ENCODE measurements at regions not wholly inside any gene's neighbourhood (a gene's known extent, or its start where the extent isn't known, plus 50 kb on each side); places are given as distances from the start of the nearest gene placed in this dataset.

GRCh38 chr3:78066287-78066686, 1026.4 kb downstream of the ROBO2 start:
- Histone ChIP-seq H3K27ac (no peak overlapping the region), H3K4me3 (no peak overlapping the region), H3K9me3 (no peaks in the 10 kb centered on the region), H3K36me3 (no peaks in the 10 kb centered on the region), H3K4me1 (no peaks in the 10 kb centered on the region), H3K27me3 (no peaks in the 10 kb centered on the region)
- WGBS, 2 donors (ENCODE audit: low coverage in 1 of 2), result 89 to 90% methylated on average over 4 to 5 of the region's 5 CpGs
- in situ Hi-C loops (cut with MboI; ENCODE audit: low pct_ligation_motif_present in 1 of 4, low pct_unique_long_range_greater_than_20kb in 1 of 4, low sequenced_read_pairs in 3 of 4) (no loop called here), intact Hi-C loops (cut with DNase I; ENCODE audit: low total_unique reads) (no loop called here)
- DNase-seq, result no peak
- TF ChIP-seq CTCF (IDR thresholded peaks at IDR 0.05) (no peak), POLR2A (IDR thresholded peaks at IDR 0.05) (no peak), POLR2AphosphoS5 (IDR thresholded peaks at IDR 0.05) (no peak), EP300 (IDR thresholded peaks at IDR 0.05; ENCODE audit: low read depth) (no peak)

GRCh38 chr3:78070188-78070587, 1030.3 kb downstream of the ROBO2 start:
- DNase-seq, result no peak
- no peaks in the 10 kb centered on the region for H3K9me3 ChIP-seq
- H3K4me3 ChIP-seq, result no peak overlapping the region
- in situ Hi-C loops (cut with MboI; ENCODE audit: low pct_ligation_motif_present in 1 of 4, low pct_unique_long_range_greater_than_20kb in 1 of 4, low sequenced_read_pairs in 3 of 4), result no loop called here
- 82 to 84% methylated on average over 2 of the region's 2 CpGs for WGBS, 2 donors (ENCODE audit: low coverage in 1 of 2)
- no peak overlapping the region for H3K27ac ChIP-seq
- no peaks in the 10 kb centered on the region for H3K27me3 ChIP-seq
- H3K36me3 ChIP-seq, result no peaks in the 10 kb centered on the region
- no peaks in the 10 kb centered on the region for H3K4me1 ChIP-seq
- TF ChIP-seq POLR2A (IDR thresholded peaks at IDR 0.05) (no peak), EP300 (IDR thresholded peaks at IDR 0.05; ENCODE audit: low read depth) (no peak), POLR2AphosphoS5 (IDR thresholded peaks at IDR 0.05) (no peak), CTCF (IDR thresholded peaks at IDR 0.05) (no peak)
- intact Hi-C loops (cut with DNase I; ENCODE audit: low total_unique reads), result no loop called here

- in situ Hi-C loops (cut with MboI; ENCODE audit: low pct_ligation_motif_present in 1 of 4, low pct_unique_long_range_greater_than_20kb in 1 of 4, low sequenced_read_pairs in 3 of 4) (no loop called here), intact Hi-C loops (cut with DNase I; ENCODE audit: low total_unique reads) (no loop called here)
- no peak for DNase-seq
- no peak for TF ChIP-seq EP300 (IDR thresholded peaks at IDR 0.05; ENCODE audit: low read depth)
- TF ChIP-seq POLR2A (IDR thresholded peaks at IDR 0.05), result no peak
- no peak for TF ChIP-seq POLR2AphosphoS5 (IDR thresholded peaks at IDR 0.05)
- no peak for TF ChIP-seq CTCF (IDR thresholded peaks at IDR 0.05)
- H3K4me1 ChIP-seq, result no peaks in the 10 kb centered on the region
- H3K27me3 ChIP-seq, result no peaks in the 10 kb centered on the region
- no peak overlapping the region for H3K27ac ChIP-seq
- no peak overlapping the region for H3K4me3 ChIP-seq
- H3K9me3 ChIP-seq, result no peaks in the 10 kb centered on the region
- H3K36me3 ChIP-seq, result no peaks in the 10 kb centered on the region
These were observed 1036.5 kb downstream of the ROBO2 start for GRCh38 chr3:78076379-78076778.

- H3K27me3 ChIP-seq, result no peaks in the 10 kb centered on the region
- H3K36me3 ChIP-seq, result no peaks in the 10 kb centered on the region
- 79 to 80% methylated on average over 4 of the region's 4 CpGs for WGBS, 2 donors (ENCODE audit: low coverage in 1 of 2)
- intact Hi-C loops (cut with DNase I; ENCODE audit: low total_unique reads), result no loop called here
- in situ Hi-C loops (cut with MboI; ENCODE audit: low pct_ligation_motif_present in 1 of 4, low pct_unique_long_range_greater_than_20kb in 1 of 4, low sequenced_read_pairs in 3 of 4), result no loop called here
- H3K27ac ChIP-seq, result no peak overlapping the region
- H3K4me3 ChIP-seq, result no peak overlapping the region
- TF ChIP-seq POLR2A (IDR thresholded peaks at IDR 0.05) (no peak), EP300 (IDR thresholded peaks at IDR 0.05; ENCODE audit: low read depth) (no peak), POLR2AphosphoS5 (IDR thresholded peaks at IDR 0.05) (no peak), CTCF (IDR thresholded peaks at IDR 0.05) (no peak)
- no peaks in the 10 kb centered on the region for H3K4me1 ChIP-seq
- DNase-seq, result no peak
- H3K9me3 ChIP-seq, result no peaks in the 10 kb centered on the region
These were observed 1037.3 kb downstream of the ROBO2 start for GRCh38 chr3:78077178-78077577.

Measured in transverse colon (tissue), 4 donors.